Panc1 (cell line): ENCODE measurements at regions not wholly inside any gene's neighbourhood (a gene's known extent, or its start where the extent isn't known, plus 50 kb on each side); places are given as distances from the start of the nearest gene placed in this dataset.

Experiments used
- POLR2AphosphoS5 ChIP-seq: IDR thresholded peaks from 2 replicates; pipeline ENCODE4 v1.6.1; 2012; ENCODE audit warnings: mild to moderate bottlenecking, low read depth, low read length, moderate library complexity
- TF ChIP-seq, protein P1 (sequence below): fragments of 450-650 bp; IDR thresholded peaks from 2 replicates; pipeline ENCODE4 v1.5.1; 2017; ENCODE audit warnings: mild to moderate bottlenecking
- TF ChIP-seq, protein P2 (sequence below), 2 experiments: IDR thresholded peaks; 2 replicates each; pipeline ENCODE4 v1.6.1; 2011 to 2012; ENCODE audit warnings: low read depth in 2 of 2, control low read depth in 1 of 2, low read length in 1 of 2, mild to moderate bottlenecking in 1 of 2, moderate library complexity in 1 of 2; ENCODE audit not compliant: insufficient read depth in 1 of 2

DNA sequence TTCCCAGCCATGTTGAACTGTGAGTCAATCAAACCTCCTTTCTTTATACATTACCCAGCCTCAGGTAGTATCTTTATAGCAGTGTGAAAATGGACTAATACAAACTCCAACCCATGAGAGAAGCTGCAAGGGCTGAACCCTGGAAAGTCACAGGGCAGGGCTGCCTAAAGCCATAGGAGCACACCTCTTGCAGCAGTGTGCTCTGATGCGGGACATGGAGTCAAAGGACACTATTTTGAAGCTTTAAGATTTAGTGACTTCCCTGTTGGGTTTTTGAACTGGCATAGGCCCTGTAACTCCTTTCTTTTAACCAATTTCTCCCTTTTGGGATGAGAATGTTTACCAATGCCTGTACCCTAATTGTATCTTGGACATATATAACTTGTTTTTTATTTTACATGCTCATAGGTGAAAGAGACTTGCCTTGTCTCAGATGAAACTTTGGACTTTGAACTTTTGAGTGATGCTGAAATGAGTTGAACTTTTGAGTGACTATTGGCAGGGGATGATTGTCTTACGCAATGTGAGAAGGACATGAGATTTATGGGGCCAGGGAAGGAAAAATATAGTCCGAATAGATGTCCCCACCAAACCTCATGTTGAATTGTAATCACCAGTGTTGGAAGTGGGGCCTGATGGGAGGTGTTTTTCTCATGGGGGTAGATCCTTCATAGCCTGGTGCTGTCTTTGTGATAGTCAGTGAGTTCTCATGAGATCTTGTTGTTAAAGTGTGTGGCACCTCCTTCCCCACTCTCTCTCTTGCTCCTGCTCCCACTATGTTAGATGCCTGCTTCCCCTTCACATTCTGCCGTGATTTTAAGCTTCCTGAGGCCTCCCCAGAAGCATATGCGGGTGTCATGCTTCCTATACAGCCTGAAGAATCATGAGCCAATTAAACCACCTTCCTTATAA, 159.5 kb upstream of the SPEF2 start:
- TF ChIP-seq, protein P1, sequence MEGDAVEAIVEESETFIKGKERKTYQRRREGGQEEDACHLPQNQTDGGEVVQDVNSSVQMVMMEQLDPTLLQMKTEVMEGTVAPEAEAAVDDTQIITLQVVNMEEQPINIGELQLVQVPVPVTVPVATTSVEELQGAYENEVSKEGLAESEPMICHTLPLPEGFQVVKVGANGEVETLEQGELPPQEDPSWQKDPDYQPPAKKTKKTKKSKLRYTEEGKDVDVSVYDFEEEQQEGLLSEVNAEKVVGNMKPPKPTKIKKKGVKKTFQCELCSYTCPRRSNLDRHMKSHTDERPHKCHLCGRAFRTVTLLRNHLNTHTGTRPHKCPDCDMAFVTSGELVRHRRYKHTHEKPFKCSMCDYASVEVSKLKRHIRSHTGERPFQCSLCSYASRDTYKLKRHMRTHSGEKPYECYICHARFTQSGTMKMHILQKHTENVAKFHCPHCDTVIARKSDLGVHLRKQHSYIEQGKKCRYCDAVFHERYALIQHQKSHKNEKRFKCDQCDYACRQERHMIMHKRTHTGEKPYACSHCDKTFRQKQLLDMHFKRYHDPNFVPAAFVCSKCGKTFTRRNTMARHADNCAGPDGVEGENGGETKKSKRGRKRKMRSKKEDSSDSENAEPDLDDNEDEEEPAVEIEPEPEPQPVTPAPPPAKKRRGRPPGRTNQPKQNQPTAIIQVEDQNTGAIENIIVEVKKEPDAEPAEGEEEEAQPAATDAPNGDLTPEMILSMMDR: no peak
- TF ChIP-seq, protein P2, sequence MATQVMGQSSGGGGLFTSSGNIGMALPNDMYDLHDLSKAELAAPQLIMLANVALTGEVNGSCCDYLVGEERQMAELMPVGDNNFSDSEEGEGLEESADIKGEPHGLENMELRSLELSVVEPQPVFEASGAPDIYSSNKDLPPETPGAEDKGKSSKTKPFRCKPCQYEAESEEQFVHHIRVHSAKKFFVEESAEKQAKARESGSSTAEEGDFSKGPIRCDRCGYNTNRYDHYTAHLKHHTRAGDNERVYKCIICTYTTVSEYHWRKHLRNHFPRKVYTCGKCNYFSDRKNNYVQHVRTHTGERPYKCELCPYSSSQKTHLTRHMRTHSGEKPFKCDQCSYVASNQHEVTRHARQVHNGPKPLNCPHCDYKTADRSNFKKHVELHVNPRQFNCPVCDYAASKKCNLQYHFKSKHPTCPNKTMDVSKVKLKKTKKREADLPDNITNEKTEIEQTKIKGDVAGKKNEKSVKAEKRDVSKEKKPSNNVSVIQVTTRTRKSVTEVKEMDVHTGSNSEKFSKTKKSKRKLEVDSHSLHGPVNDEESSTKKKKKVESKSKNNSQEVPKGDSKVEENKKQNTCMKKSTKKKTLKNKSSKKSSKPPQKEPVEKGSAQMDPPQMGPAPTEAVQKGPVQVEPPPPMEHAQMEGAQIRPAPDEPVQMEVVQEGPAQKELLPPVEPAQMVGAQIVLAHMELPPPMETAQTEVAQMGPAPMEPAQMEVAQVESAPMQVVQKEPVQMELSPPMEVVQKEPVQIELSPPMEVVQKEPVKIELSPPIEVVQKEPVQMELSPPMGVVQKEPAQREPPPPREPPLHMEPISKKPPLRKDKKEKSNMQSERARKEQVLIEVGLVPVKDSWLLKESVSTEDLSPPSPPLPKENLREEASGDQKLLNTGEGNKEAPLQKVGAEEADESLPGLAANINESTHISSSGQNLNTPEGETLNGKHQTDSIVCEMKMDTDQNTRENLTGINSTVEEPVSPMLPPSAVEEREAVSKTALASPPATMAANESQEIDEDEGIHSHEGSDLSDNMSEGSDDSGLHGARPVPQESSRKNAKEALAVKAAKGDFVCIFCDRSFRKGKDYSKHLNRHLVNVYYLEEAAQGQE (IDR thresholded peaks at IDR 0.05; ENCODE audit: insufficient read depth in 1 of 2, low read depth in 2 of 2, low read length in 1 of 2): no peak
- no peak for TF ChIP-seq POLR2AphosphoS5
